SJSA1 (cell line): ENCODE measurements at regions not wholly inside any gene's neighbourhood (a gene's known extent, or its start where the extent isn't known, plus 50 kb on each side); places are given as distances from the start of the nearest gene placed in this dataset.

Experiments
- DNase-seq, 2 experiments: peaks; one replicate each; pipeline ENCODE4 v3.0.0-alpha.2; 2015 to 2020; ENCODE audit warnings: low spot score in 2 of 2, low read depth in 1 of 2
- H3K27ac ChIP-seq: fragments of 250-450 bp; sonication (Bioruptor Pico); 2 replicates; pipeline ENCODE4 v1.5.1; 2020; ENCODE audit warnings: mild to moderate bottlenecking, moderate library complexity
- H3K27me3 ChIP-seq: fragments of 250-450 bp; sonication (Bioruptor Pico); replicated peaks from 2 replicates; pipeline ENCODE4 v1.5.1; 2020; ENCODE audit warnings: mild to moderate bottlenecking, moderate library complexity
- H3K36me3 ChIP-seq: fragments of 250-450 bp; sonication (Bioruptor Pico); 2 replicates; pipeline ENCODE4 v1.5.1; 2020; ENCODE audit warnings: mild to moderate bottlenecking
- H3K4me1 ChIP-seq: fragments of 250-450 bp; sonication (Bioruptor Pico); replicated peaks from 2 replicates; pipeline ENCODE4 v1.6.1; 2021; ENCODE audit warnings: mild to moderate bottlenecking
- H3K4me3 ChIP-seq: fragments of 250-450 bp; sonication (Bioruptor Pico); 2 replicates; pipeline ENCODE4 v1.5.1; 2020; ENCODE audit warnings: mild to moderate bottlenecking
- H3K9me3 ChIP-seq: fragments of 250-450 bp; sonication (Bioruptor Pico); replicated peaks from 2 replicates; pipeline ENCODE4 v1.5.1; 2020; ENCODE audit warnings: mild to moderate bottlenecking

GRCh38 chr2:146129231-146129630 is 1609.3 kb upstream of the ZEB2 start:
- no peaks in the 10 kb centered on the region for H3K9me3 ChIP-seq
- no peak overlapping the region for H3K27ac ChIP-seq
- no peaks in the 10 kb centered on the region for H3K27me3 ChIP-seq
- H3K36me3 ChIP-seq, result no peaks in the 10 kb centered on the region
- H3K4me1 ChIP-seq, result peaks cover 16% of the 10 kb centered on the region
- H3K4me3 ChIP-seq, result no peak overlapping the region
- DNase-seq, result no peak

GRCh38 chr2:146128216-146128615 is 1608.3 kb upstream of the ZEB2 start:
- no peak for DNase-seq
- Histone ChIP-seq H3K27me3 (no peaks in the 10 kb centered on the region), H3K4me3 (no peak overlapping the region), H3K36me3 (no peaks in the 10 kb centered on the region), H3K27ac (no peak overlapping the region), H3K4me1 (peaks cover 22% of the 10 kb centered on the region), H3K9me3 (no peaks in the 10 kb centered on the region)

- H3K36me3 ChIP-seq, result no peaks in the 10 kb centered on the region
- no peaks in the 10 kb centered on the region for H3K27me3 ChIP-seq
- no peak for DNase-seq
- no peaks in the 10 kb centered on the region for H3K9me3 ChIP-seq
- H3K27ac ChIP-seq, result peak overlapping the region; percentile 59
- peaks cover 22% of the 10 kb centered on the region for H3K4me1 ChIP-seq
- no peak overlapping the region for H3K4me3 ChIP-seq
These were observed 1605.6 kb upstream of the ZEB2 start for GRCh38 chr2:146125551-146125950.

- H3K4me1 ChIP-seq, result peaks cover 22% of the 10 kb centered on the region
- no peaks in the 10 kb centered on the region for H3K9me3 ChIP-seq
- DNase-seq, result peak in 1 of 2 experiments; percentile 44
- no peaks in the 10 kb centered on the region for H3K27me3 ChIP-seq
- no peak overlapping the region for H3K4me3 ChIP-seq
- peak overlapping the region; percentile 59 for H3K27ac ChIP-seq
- no peaks in the 10 kb centered on the region for H3K36me3 ChIP-seq
These were observed 1604.8 kb upstream of the ZEB2 start for GRCh38 chr2:146124741-146125140.

GRCh38 chr2:146123714-146124113 is 1603.8 kb upstream of the ZEB2 start:
- Histone ChIP-seq H3K27me3 (no peaks in the 10 kb centered on the region), H3K4me3 (no peak overlapping the region), H3K9me3 (no peaks in the 10 kb centered on the region), H3K27ac (peak overlapping the region; percentile 59), H3K36me3 (no peaks in the 10 kb centered on the region), H3K4me1 (peaks cover 22% of the 10 kb centered on the region)
- DNase-seq, result no peak

GRCh38 chr2:146123256-146123655 is 1603.3 kb upstream of the ZEB2 start:
- H3K36me3 ChIP-seq, result no peaks in the 10 kb centered on the region
- no peak for DNase-seq
- H3K9me3 ChIP-seq, result no peaks in the 10 kb centered on the region

GRCh38 chr2:146119586-146119985 is 1599.7 kb upstream of the ZEB2 start:
- DNase-seq, result no peak

More at GRCh38 chr2:146123256-146123655, 1603.3 kb upstream of the ZEB2 start:
- Histone ChIP-seq H3K4me1 (peaks cover 22% of the 10 kb centered on the region), H3K27me3 (no peaks in the 10 kb centered on the region), H3K4me3 (no peak overlapping the region), H3K27ac (no peak overlapping the region)

GRCh38 chr2:146108993-146109392 is 1589.1 kb upstream of the ZEB2 start:
- no peaks in the 10 kb centered on the region for H3K9me3 ChIP-seq
- H3K36me3 ChIP-seq, result no peaks in the 10 kb centered on the region
- no peak overlapping the region for H3K4me3 ChIP-seq
- no peak for DNase-seq
- no peaks in the 10 kb centered on the region for H3K27me3 ChIP-seq
- H3K4me1 ChIP-seq, result no peaks in the 10 kb centered on the region
- H3K27ac ChIP-seq, result no peak overlapping the region

More at GRCh38 chr2:146119586-146119985, 1599.7 kb upstream of the ZEB2 start:
- Histone ChIP-seq H3K27me3 (no peaks in the 10 kb centered on the region), H3K27ac (no peak overlapping the region), H3K36me3 (no peaks in the 10 kb centered on the region), H3K9me3 (no peaks in the 10 kb centered on the region), H3K4me1 (peaks cover 17% of the 10 kb centered on the region), H3K4me3 (no peak overlapping the region)

GRCh38 chr2:146094185-146094584 is 1574.3 kb upstream of the ZEB2 start:
- H3K27ac ChIP-seq, result no peak overlapping the region

GRCh38 chr2:146081459-146081858 is 1561.5 kb upstream of the ZEB2 start:
- DNase-seq, result no peak
- H3K27ac ChIP-seq, result no peak overlapping the region
- H3K36me3 ChIP-seq, result no peaks in the 10 kb centered on the region
- no peaks in the 10 kb centered on the region for H3K9me3 ChIP-seq
- H3K27me3 ChIP-seq, result no peaks in the 10 kb centered on the region
- H3K4me1 ChIP-seq, result no peaks in the 10 kb centered on the region
- H3K4me3 ChIP-seq, result no peak overlapping the region

More at GRCh38 chr2:146094185-146094584, 1574.3 kb upstream of the ZEB2 start:
- Histone ChIP-seq H3K27me3 (no peaks in the 10 kb centered on the region), H3K9me3 (peaks cover 6% of the 10 kb centered on the region; the same call in 1 of the 2 replicates), H3K4me1 (no peaks in the 10 kb centered on the region), H3K4me3 (no peak overlapping the region), H3K36me3 (no peaks in the 10 kb centered on the region)
- no peak for DNase-seq

- Histone ChIP-seq H3K27ac (no peak overlapping the region), H3K36me3 (no peaks in the 10 kb centered on the region), H3K27me3 (no peaks in the 10 kb centered on the region), H3K9me3 (no peaks in the 10 kb centered on the region), H3K4me1 (no peaks in the 10 kb centered on the region), H3K4me3 (no peak overlapping the region)
- no peak for DNase-seq
These were observed 1561.0 kb upstream of the ZEB2 start for GRCh38 chr2:146080925-146081324.

- no peak overlapping the region for H3K27ac ChIP-seq
- H3K27me3 ChIP-seq, result no peaks in the 10 kb centered on the region
- no peak overlapping the region for H3K4me3 ChIP-seq
- no peaks in the 10 kb centered on the region for H3K36me3 ChIP-seq
- DNase-seq, result no peak
- H3K9me3 ChIP-seq, result no peaks in the 10 kb centered on the region
- no peaks in the 10 kb centered on the region for H3K4me1 ChIP-seq
These were observed 1559.3 kb upstream of the ZEB2 start for GRCh38 chr2:146079216-146079615.

GRCh38 chr2:146077156-146077555 is 1557.2 kb upstream of the ZEB2 start:
- H3K9me3 ChIP-seq, result no peaks in the 10 kb centered on the region
- no peaks in the 10 kb centered on the region for H3K4me1 ChIP-seq
- H3K4me3 ChIP-seq, result no peak overlapping the region
- no peak for DNase-seq
- H3K27ac ChIP-seq, result no peak overlapping the region
- no peaks in the 10 kb centered on the region for H3K27me3 ChIP-seq
- no peaks in the 10 kb centered on the region for H3K36me3 ChIP-seq

- no peak for DNase-seq
- Histone ChIP-seq H3K4me3 (no peak overlapping the region), H3K36me3 (no peaks in the 10 kb centered on the region), H3K9me3 (no peaks in the 10 kb centered on the region), H3K27me3 (no peaks in the 10 kb centered on the region), H3K4me1 (no peaks in the 10 kb centered on the region), H3K27ac (no peak overlapping the region)
These were observed 1548.1 kb upstream of the ZEB2 start for GRCh38 chr2:146068051-146068450.

GRCh38 chr2:146048141-146048540 is 1528.2 kb upstream of the ZEB2 start:
- Histone ChIP-seq H3K36me3 (no peaks in the 10 kb centered on the region), H3K27me3 (no peaks in the 10 kb centered on the region), H3K27ac (no peak overlapping the region), H3K9me3 (no peaks in the 10 kb centered on the region), H3K4me3 (no peak overlapping the region), H3K4me1 (no peaks in the 10 kb centered on the region)
- DNase-seq, result no peak
